Effector memory CD8-positive, alpha-beta T cell (primary cell): ENCODE measurements at regions not wholly inside any gene's neighbourhood (a gene's known extent, or its start where the extent isn't known, plus 50 kb on each side); places are given as distances from the start of the nearest gene placed in this dataset.

Source experiments
- ATAC-seq: fragments of 150-1000 bp; cut with Tn5 transposase; replicated peaks from 2 replicates; pipeline ENCODE4 v1.10.0; 2021; ENCODE audit warnings: mild to moderate bottlenecking, moderate library complexity
- DNase-seq, 3 experiments: peaks; one replicate each; pipeline ENCODE4 v3.0.0; 2021
- H3K27ac Mint-ChIP-seq, 2 donors: one replicate each; pipeline ENCODE4 v1.8.0; 2022; ENCODE audit warnings: mild to moderate bottlenecking in 2 of 2, mixed read lengths in 2 of 2, moderate library complexity in 2 of 2
- H3K27me3 Mint-ChIP-seq, 2 donors: one replicate each; pipeline ENCODE4 v1.8.0; 2022; ENCODE audit warnings: mixed read lengths in 2 of 2
- H3K36me3 Mint-ChIP-seq: one replicate; pipeline ENCODE4 v1.8.0; 2022; ENCODE audit warnings: mild to moderate bottlenecking, moderate library complexity, mixed read lengths; ENCODE audit not compliant: insufficient read depth
- H3K4me1 Mint-ChIP-seq, 2 donors: one replicate each; pipeline ENCODE4 v1.8.0; 2022; ENCODE audit warnings: low read depth in 2 of 2, mixed read lengths in 2 of 2
- H3K4me3 Mint-ChIP-seq, 2 donors: one replicate each; pipeline ENCODE4 v1.8.0; 2022; ENCODE audit warnings: mild to moderate bottlenecking in 2 of 2, mixed read lengths in 2 of 2, moderate library complexity in 2 of 2
- H3K9me3 Mint-ChIP-seq, 2 donors: one replicate each; pipeline ENCODE4 v1.8.0; 2022; ENCODE audit warnings: mixed read lengths in 2 of 2

GRCh38 chr4:115325836-115326235 lies 212.4 kb upstream of the NDST4 start:
- Mint-ChIP-seq H3K27ac (no peak overlapping the region), H3K36me3 (peaks cover 2% of the 10 kb centered on the region), H3K9me3 (peaks cover 0 to 1% of the 10 kb centered on the region in 2 donors), H3K4me3 (no peak overlapping the region), H3K27me3 (no peaks in the 10 kb centered on the region), H3K4me1 (peaks cover 0 to 5% of the 10 kb centered on the region in 2 donors)
- no peak for DNase-seq
- ATAC-seq: no peak

- Mint-ChIP-seq H3K36me3 (peaks cover 2% of the 10 kb centered on the region), H3K4me1 (peaks cover 0 to 5% of the 10 kb centered on the region in 2 donors), H3K27me3 (no peaks in the 10 kb centered on the region), H3K4me3 (no peak overlapping the region), H3K9me3 (peaks cover 0 to 1% of the 10 kb centered on the region in 2 donors), H3K27ac (no peak overlapping the region)
- DNase-seq: no peak
- ATAC-seq: no peak
Measured at GRCh38 chr4:115323106-115323707, 209.8 kb upstream of the NDST4 start.

- H3K4me1 Mint-ChIP-seq: no peaks in the 10 kb centered on the region
- DNase-seq (no peak), ATAC-seq (no peak)
- H3K9me3 Mint-ChIP-seq: no peaks in the 10 kb centered on the region
- H3K27me3 Mint-ChIP-seq: no peaks in the 10 kb centered on the region
- no peaks in the 10 kb centered on the region for H3K36me3 Mint-ChIP-seq
- no peak overlapping the region for H3K27ac Mint-ChIP-seq
- H3K4me3 Mint-ChIP-seq: no peak overlapping the region
Measured at GRCh38 chr4:115315182-115315581, 201.8 kb upstream of the NDST4 start.

GRCh38 chr4:115310641-115311040 lies 197.2 kb upstream of the NDST4 start:
- Mint-ChIP-seq H3K4me1 (peaks cover 3% of the 10 kb centered on the region in 2 donors), H3K36me3 (no peaks in the 10 kb centered on the region)

GRCh38 chr4:115294717-115295116 lies 181.3 kb upstream of the NDST4 start:
- Mint-ChIP-seq H3K36me3 (no peaks in the 10 kb centered on the region), H3K27ac (no peak overlapping the region), H3K27me3 (no peaks in the 10 kb centered on the region), H3K9me3 (no peaks in the 10 kb centered on the region), H3K4me3 (no peak overlapping the region), H3K4me1 (peaks cover 1 to 6% of the 10 kb centered on the region in 2 donors)
- ATAC-seq: no peak
- no peak for DNase-seq

More at GRCh38 chr4:115310641-115311040, 197.2 kb upstream of the NDST4 start:
- no peak for DNase-seq
- H3K9me3 Mint-ChIP-seq: peaks cover 2 to 7% of the 10 kb centered on the region in 2 donors
- H3K27ac Mint-ChIP-seq: no peak overlapping the region
- H3K4me3 Mint-ChIP-seq: no peak overlapping the region
- no peaks in the 10 kb centered on the region for H3K27me3 Mint-ChIP-seq
- no peak for ATAC-seq

GRCh38 chr4:115293093-115293462 lies 179.7 kb upstream of the NDST4 start:
- Mint-ChIP-seq H3K36me3 (no peaks in the 10 kb centered on the region), H3K9me3 (no peaks in the 10 kb centered on the region), H3K27ac (no peak overlapping the region), H3K4me3 (no peak overlapping the region), H3K4me1 (peaks cover 1 to 6% of the 10 kb centered on the region in 2 donors), H3K27me3 (no peaks in the 10 kb centered on the region)
- no peak for ATAC-seq
- no peak for DNase-seq

- no peaks in the 10 kb centered on the region for H3K27me3 Mint-ChIP-seq
- no peak for DNase-seq
- no peaks in the 10 kb centered on the region for H3K36me3 Mint-ChIP-seq
- H3K4me3 Mint-ChIP-seq: peak overlapping the region in 1 of 2 donors; percentile 52
- no peak overlapping the region for H3K27ac Mint-ChIP-seq
- H3K9me3 Mint-ChIP-seq: no peaks in the 10 kb centered on the region
- peaks cover 1 to 6% of the 10 kb centered on the region in 2 donors for H3K4me1 Mint-ChIP-seq
- ATAC-seq: no peak
Measured at GRCh38 chr4:115292320-115293092, 179.1 kb upstream of the NDST4 start.

- Mint-ChIP-seq H3K4me3 (no peak overlapping the region), H3K9me3 (no peaks in the 10 kb centered on the region), H3K36me3 (no peaks in the 10 kb centered on the region), H3K27ac (no peak overlapping the region), H3K4me1 (peaks cover 1 to 4% of the 10 kb centered on the region in 2 donors), H3K27me3 (no peaks in the 10 kb centered on the region)
- ATAC-seq (no peak), DNase-seq (no peak)
Measured at GRCh38 chr4:115287426-115287825, 174.0 kb upstream of the NDST4 start.

- DNase-seq (no peak), ATAC-seq (no peak)
- Mint-ChIP-seq H3K4me1 (peaks cover 2 to 12% of the 10 kb centered on the region in 2 donors), H3K9me3 (no peaks in the 10 kb centered on the region), H3K27me3 (no peaks in the 10 kb centered on the region), H3K4me3 (no peak overlapping the region), H3K36me3 (no peaks in the 10 kb centered on the region), H3K27ac (peak overlapping the region in 1 of 2 donors; percentile 42)
Measured at GRCh38 chr4:115279330-115279729, 165.9 kb upstream of the NDST4 start.

GRCh38 chr4:115278830-115279229 lies 165.4 kb upstream of the NDST4 start:
- H3K27me3 Mint-ChIP-seq: no peaks in the 10 kb centered on the region
- H3K4me1 Mint-ChIP-seq: peaks cover 2 to 12% of the 10 kb centered on the region in 2 donors
- no peaks in the 10 kb centered on the region for H3K36me3 Mint-ChIP-seq
- DNase-seq: no peak
- no peak overlapping the region for H3K27ac Mint-ChIP-seq
- H3K9me3 Mint-ChIP-seq: peaks cover 0 to under 1% of the 10 kb centered on the region in 2 donors
- ATAC-seq: no peak
- H3K4me3 Mint-ChIP-seq: no peak overlapping the region

- H3K27ac Mint-ChIP-seq: peak overlapping the region in 1 of 2 donors; percentile 23
- no peak overlapping the region for H3K4me3 Mint-ChIP-seq
- peaks cover 10 to 21% of the 10 kb centered on the region in 2 donors for H3K4me1 Mint-ChIP-seq
Measured at GRCh38 chr4:115275615-115276014, 162.2 kb upstream of the NDST4 start.

GRCh38 chr4:115274545-115274944 lies 161.1 kb upstream of the NDST4 start:
- H3K9me3 Mint-ChIP-seq: peaks cover 0 to 8% of the 10 kb centered on the region in 2 donors
- no peak overlapping the region for H3K27ac Mint-ChIP-seq
- H3K27me3 Mint-ChIP-seq: no peaks in the 10 kb centered on the region
- no peaks in the 10 kb centered on the region for H3K36me3 Mint-ChIP-seq
- H3K4me1 Mint-ChIP-seq: peaks cover 10 to 21% of the 10 kb centered on the region in 2 donors
- no peak for DNase-seq
- peak; percentile 93 for ATAC-seq
- H3K4me3 Mint-ChIP-seq: peak overlapping the region; percentile 1 to 29

More at GRCh38 chr4:115275615-115276014, 162.2 kb upstream of the NDST4 start:
- Mint-ChIP-seq H3K27me3 (no peaks in the 10 kb centered on the region), H3K9me3 (peaks cover 0 to 8% of the 10 kb centered on the region in 2 donors), H3K36me3 (no peaks in the 10 kb centered on the region)
- DNase-seq (no peak), ATAC-seq (peak; percentile 27)

GRCh38 chr4:115272594-115272993 lies 159.2 kb upstream of the NDST4 start:
- Mint-ChIP-seq H3K27ac (no peak overlapping the region), H3K27me3 (no peaks in the 10 kb centered on the region), H3K4me3 (no peak overlapping the region), H3K36me3 (no peaks in the 10 kb centered on the region), H3K9me3 (peaks cover 0 to 8% of the 10 kb centered on the region in 2 donors), H3K4me1 (peaks cover 10 to 21% of the 10 kb centered on the region in 2 donors)
- ATAC-seq: no peak
- no peak for DNase-seq

- no peak for DNase-seq
- no peak overlapping the region for H3K4me3 Mint-ChIP-seq
- H3K4me1 Mint-ChIP-seq: peaks cover 10 to 21% of the 10 kb centered on the region in 2 donors
- no peak overlapping the region for H3K27ac Mint-ChIP-seq
- peaks cover 0 to 8% of the 10 kb centered on the region in 2 donors for H3K9me3 Mint-ChIP-seq
- H3K27me3 Mint-ChIP-seq: no peaks in the 10 kb centered on the region
- no peaks in the 10 kb centered on the region for H3K36me3 Mint-ChIP-seq
- no peak for ATAC-seq
Measured at GRCh38 chr4:115272185-115272584, 158.8 kb upstream of the NDST4 start.
